8988T (cell line): ENCODE measurements at regions not wholly inside any gene's neighbourhood (a gene's known extent, or its start where the extent isn't known, plus 50 kb on each side); places are given as distances from the start of the nearest gene placed in this dataset.
"Not testable (repeated sequence)": the region's sequence is repeated elsewhere in the genome, so short reads cannot be mapped to it uniquely, and the experiment has no call there.

Experiments
- DNase-seq: peaks from one replicate; pipeline ENCODE4 v3.0.0; 2011

DNA sequence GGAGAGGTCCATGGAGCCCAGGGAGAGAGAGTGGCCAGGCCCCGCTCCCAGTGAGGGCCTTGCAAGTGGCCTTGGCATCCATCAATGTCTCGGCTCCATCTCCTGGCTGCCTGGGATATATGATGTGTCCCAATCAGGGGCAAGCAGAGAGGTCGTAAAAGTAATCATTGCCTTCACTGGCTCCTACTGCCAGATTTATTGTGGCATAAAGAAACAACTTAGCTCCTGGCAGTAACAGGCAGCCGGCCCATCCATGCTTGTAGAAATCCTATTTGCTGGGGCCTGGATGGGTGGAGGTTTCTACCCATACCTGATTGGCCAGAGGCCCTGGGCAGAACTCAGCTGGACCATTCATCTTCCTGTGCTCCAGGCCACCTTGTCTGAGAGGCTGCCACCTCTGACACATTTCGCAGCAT lies 272.6 kb downstream of the MATN1 start:
- DNase-seq, result no peak

GRCh38 chr1:30450148-30450817 lies 273.1 kb downstream of the MATN1 start:
- DNase-seq, result no peak

GRCh38 chr1:30449428-30450147 lies 273.8 kb downstream of the MATN1 start:
- DNase-seq, result no peak

DNA sequence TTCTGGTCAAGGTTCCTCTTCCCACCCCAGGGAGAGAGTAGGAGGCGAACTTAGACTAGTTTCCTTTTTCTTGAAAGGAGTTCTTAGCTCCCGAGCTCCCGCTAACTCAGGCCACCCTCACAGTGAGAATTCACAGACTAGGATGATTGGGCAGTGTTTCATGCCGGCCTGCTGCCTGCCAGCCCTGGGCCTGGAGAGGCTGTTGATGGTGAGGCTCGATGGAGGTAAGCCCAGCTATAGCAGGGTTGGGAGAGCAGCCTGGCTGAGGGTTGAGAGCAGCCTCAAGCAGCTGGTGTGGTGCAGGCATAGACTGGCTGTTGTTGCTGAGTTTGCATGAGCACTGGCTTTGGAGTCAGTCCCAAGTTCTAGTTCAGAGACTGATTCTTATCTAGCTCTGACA lies 274.4 kb downstream of the MATN1 start:
- DNase-seq, result no peak

DNA sequence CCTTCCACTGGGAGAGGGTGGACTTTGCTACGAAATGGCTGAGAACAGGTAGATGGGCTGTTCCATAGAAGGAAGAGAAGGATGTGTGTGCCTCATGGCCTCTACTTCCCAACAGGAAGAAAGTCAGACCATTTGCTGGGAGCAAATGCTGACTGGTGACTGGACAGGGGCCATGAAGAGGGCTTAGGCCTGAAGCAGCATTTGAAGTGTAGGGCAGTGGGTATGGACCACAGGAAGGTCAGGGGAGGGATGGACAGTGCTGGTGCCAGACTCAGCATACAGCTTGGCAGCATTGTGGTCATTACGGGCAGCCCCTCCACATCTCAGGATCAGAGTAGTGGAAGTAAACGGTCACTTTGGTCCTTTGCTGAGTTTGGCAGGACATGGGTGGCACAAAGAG lies 275.7 kb downstream of the MATN1 start:
- DNase-seq, result no peak

- no peak for DNase-seq
Measured at GRCh38 chr1:30447080-30447479, 276.3 kb downstream of the MATN1 start.

DNA sequence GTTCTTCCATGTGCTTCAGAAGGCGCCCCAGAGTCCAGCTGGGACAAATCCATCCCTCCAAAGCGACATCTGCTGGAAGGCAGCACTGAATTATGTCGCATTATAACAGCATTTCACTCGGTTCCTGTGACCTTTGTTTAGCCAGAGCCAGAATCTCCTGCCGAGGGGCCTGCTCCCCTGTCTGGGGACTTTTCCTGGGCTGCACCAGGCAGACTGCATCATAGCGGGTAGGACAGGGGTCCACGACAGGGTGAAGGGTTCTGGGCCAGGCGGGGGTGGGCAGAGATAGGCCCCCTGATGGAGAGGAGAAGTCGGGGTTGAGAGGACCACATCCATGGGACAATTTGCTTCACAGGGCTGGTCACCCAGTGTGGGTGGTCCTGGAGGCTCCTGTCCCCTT lies 276.9 kb downstream of the MATN1 start:
- DNase-seq, result no peak

DNA sequence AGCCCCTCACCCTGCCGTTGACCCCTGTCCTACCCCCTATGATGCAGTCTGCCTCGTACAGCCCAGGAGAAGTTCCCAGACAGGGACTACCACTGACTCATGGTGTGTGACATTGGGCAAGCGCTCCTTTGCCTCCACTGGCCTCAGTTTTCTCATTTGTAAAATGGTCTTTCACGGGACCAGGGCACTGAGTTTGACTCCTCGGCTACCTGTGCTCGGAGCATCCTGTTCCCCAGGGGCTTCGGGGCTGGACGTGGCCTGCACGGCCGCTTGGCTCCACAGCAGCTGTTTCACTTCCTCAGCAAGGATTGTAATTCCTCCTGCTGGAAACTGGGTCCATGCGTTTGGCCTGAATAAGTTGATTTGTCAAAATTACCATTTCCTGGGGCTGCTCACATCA lies 277.3 kb downstream of the MATN1 start:
- no peak for DNase-seq

DNA sequence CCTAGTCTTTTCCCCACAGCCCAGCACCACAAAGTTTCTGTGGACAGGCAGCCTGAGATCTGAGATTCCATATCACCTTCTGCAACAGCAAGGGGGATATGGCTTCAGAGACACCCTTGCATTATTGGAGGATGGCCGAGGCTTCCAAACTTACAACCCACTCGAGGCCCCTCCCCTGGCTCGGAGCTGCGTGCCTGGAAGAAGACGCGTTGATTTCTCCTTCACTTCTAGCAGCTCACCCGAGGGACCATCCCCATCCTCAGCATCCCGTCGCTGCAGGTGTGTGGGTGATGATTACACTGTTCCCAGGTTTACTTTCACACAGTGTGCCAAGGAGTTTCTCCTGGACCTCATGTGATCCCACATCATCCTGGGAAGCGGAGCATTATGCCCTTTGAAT lies 277.9 kb downstream of the MATN1 start:
- DNase-seq, result no peak

- DNase-seq, result no peak
Measured at GRCh38 chr1:30444850-30445249, 278.5 kb downstream of the MATN1 start.

DNA sequence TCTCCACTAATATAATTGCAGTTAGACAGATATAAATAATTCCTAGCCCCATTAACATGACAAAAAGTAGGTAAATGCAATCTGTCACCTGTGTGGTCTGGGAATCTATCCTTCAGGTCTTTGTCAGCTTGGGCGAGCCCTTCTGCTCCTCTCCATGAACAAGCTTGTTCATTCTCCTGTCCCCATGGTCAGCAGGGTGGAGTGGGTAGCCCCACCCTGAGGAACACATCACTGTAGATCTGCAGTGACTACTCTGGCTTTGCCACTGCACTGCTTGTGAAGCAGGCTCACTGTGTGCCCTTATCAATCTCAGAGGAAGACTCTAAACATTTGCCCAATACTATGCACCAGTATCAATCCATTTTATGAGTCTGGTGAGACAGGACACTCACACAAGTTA lies 279.0 kb downstream of the MATN1 start:
- no peak for DNase-seq

GRCh38 chr1:30438274-30438673 lies 285.1 kb downstream of the MATN1 start:
- DNase-seq, result not testable (repeated sequence)

GRCh38 chr1:30437059-30437576 lies 286.3 kb downstream of the MATN1 start:
- DNase-seq, result no peak

DNA sequence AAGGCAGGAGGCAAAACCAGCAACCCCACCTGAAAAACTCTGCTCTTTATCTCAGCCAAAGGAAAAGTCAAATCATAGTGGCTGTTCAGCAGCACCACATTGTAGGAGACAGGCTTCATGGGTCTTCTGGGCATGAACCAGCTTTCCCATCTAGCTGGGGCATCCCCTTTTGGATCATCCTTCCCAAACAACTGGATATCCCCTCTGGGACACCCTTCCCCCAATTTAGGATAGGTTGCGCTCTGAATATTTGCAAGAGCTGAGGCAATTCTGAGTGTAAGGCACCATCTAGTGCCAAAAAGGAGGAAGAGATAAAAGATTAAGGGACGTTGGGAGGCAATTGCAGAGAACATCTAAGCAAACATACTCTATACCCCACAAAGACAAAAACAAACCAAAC lies 295.8 kb downstream of the MATN1 start:
- no peak for DNase-seq

DNA sequence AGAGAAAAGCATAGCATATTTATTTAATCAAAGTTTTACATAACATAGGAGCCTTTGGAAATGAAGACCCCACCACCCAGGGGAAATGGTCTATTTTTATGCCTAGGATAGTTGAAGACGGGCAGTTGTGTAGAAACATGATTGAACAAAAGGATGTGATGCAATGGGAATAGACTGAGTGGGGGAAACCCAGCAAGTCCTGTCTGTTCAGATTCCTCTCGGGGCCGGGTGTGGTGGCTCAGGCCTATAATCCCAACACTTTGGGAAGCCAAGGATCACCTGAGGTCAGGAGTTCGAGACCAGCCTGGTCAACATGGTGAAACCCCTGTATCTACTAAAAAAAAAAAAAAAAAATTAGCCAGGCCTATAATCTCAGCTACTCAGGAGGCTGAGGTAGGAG lies 298.3 kb downstream of the MATN1 start:
- DNase-seq, result no peak

DNA sequence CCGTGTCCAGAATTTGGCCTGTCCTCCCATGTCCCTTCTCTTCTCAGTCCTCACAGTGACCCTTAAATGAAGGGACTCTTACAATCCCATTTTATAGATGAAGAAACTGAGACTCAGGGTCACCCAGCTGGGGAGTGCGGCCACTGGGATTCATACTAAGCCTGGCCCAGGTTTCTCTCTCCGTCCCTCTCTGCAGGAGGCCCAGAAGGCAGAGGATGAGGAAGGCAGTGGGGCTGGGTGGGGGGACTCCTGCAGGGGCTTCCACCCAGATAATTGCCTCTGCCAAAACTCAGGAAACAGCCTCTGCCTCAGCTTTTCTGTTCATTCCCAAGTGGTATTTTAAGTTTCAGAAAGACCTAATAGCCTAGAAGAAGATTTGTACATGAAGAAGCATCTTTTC lies 299.8 kb downstream of the MATN1 start:
- DNase-seq, result no peak

- DNase-seq, result no peak
Measured at GRCh38 chr1:30422251-30422650, 301.1 kb downstream of the MATN1 start.

DNA sequence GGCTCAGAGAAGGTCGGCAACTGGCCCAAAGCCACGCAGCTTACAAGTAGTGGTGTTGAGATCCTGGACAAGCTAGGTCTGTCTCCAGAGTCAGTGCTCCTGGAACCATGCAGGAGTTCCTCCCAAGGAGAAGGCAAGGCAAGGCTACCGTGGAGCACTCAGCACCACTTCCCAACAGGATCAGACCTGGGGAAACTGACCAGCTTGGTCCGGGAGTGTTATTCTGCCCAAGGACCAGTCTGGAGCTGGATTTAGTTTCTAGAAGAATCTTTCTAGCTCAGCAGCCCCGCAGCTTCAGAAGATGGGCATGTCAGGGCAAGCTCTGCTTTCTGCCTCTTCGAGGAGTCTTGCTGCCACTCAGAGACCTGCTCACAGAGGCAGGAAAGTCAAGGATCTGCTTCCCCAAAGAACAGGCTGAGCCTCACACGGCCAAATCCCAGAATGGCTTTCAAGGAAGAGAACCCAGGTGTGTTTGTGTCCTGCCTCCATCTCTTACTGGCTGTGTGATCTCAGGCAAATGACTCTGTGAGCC lies 302.8 kb downstream of the MATN1 start:
- no peak for DNase-seq

DNA sequence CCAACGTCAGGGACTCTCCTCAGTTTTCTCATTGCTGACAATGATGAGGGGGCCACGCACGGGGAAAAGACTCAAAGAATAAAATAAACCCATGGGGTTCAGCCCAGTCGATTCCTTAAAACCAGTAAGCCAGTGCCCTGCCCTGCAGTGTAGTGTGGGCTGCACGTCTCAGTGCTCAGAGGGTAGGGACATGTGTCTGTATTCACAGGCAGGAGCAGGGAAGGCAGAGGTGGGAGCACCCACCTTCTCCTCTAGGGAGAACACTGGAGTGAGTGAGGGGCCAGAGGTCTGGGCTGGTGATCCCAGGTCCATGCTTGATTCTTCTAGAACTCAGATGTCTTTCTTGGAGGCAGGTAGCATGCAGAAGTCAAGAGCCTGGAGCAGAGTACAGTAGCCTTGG lies 303.6 kb downstream of the MATN1 start:
- DNase-seq, result no peak

DNA sequence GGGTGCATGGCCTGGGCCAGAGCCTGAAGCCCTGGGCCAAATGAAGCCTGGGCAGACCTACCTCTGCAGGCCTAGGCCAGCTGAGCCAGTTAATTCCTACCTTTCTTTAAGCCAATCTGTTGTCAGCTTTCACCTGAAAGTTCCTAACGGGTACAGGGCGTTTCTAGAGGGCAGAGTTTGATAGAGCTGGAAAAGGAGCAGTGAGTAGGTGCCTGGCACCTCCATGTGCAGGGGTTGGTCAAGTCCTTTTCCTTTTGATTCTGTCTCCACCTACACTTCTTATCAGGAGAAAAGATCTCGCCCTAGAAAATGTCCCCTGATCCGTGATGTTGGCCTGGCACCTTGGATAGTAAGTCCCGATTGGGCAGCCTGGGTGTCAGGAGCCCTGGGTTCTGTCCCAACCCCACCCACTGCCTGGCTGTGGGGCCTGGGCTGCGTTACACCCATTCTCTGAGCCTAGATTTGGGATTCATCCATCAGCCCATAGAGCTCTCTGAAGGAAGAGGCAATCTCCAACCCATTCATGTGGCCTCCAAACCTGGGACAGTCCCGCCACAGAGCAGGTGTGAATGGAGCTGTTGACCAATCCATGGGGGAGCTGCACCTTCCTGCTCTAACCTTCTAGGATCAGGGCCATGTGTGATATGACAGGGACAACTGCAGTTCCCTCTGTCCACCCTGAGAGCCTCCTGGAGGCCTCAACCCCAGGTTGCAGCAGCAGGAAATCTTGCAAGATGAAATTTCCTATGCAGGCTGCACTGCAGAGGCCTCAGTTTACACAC lies 304.3 kb downstream of the MATN1 start:
- DNase-seq, result no peak

DNA sequence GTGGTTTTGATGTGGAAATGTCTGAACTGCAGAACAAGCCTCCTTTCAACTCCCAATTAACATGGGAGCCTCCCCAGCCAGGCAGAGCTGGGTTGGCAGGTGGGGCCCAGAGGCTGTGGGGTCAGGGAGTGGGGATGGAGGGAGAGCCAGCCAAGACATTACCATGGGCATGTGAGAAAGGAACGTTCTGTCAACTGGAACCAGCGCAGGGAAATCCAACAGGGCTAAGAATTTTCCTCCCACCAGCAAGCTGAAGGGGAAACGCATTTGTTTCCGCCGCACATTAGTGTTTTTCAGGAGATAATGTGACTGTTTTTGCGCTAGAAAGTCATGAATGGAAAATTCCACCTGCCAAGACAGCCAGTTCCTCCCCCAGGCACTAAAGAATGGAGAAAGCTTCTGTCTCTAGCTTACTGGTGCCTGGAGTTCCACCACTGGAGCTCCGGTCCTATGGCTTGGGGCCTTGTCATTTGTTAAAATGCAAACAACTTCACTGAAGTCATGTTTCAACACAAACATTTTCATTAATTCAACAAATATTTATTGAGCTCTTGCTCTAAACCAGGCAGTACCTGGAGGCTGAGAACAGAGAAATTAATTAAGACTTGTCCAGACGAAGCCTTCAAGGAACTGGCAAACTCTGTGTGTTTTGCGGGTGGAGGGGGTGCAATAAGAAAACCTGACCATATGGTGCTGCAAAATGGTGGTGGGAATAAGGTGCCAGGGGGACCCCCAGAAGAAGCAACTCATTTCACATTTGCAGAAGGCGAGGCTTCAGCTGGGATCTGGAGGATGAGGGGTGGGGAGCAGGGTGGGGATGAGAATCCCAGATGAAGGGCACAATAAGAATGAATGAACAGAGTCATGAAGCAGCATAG lies 305.1 kb downstream of the MATN1 start:
- DNase-seq, result no peak

DNA sequence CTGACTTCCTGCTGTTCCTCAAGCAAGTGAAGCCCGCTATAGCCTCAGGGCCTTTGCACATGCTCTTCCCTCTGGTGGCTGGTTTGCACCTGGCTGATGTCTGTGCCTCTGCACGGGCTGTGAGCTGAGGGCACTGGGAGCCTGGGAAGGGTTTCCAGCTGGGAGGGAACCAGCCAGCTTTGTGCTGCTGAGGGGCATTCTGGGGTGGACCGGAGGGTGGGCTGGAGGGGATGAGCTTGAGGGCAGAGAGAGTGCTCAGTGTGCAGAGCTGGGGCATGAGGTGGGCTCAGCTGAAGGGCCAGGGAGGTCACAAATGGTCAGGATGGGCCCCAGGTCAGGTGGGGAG lies 305.7 kb downstream of the MATN1 start:
- DNase-seq, result no peak
